Vagina (tissue), 2 donors: ENCODE measurements at regions not wholly inside any gene's neighbourhood (a gene's known extent, or its start where the extent isn't known, plus 50 kb on each side); places are given as distances from the start of the nearest gene placed in this dataset.

Source experiments
- CTCF ChIP-seq, 3 experiments: fragments of 450-650 bp in 2 of 3; fragments of 200-600 bp in 1 of 3; sonication (generic) in 1 of 3; IDR thresholded peaks; one replicate each; pipeline ENCODE4 v1.5.1; 2017 to 2019; ENCODE audit warnings: antibody characterized with exemption in 3 of 3, mild to moderate bottlenecking in 2 of 3, moderate library complexity in 2 of 3
- POLR2A ChIP-seq, 2 donors: fragments of 450-650 bp; IDR thresholded peaks; one replicate each; pipeline ENCODE4 v1.6.1; 2017; ENCODE audit warnings: antibody characterized with exemption in 2 of 2, mild to moderate bottlenecking in 2 of 2, moderate library complexity in 2 of 2
- POLR2AphosphoS5 ChIP-seq, 2 donors: sonication (generic); formaldehyde crosslinking; IDR thresholded peaks; one replicate each; pipeline ENCODE4 v1.9.0; 2017; ENCODE audit warnings: antibody characterized with exemption in 2 of 2, mild to moderate bottlenecking in 2 of 2, low read depth in 1 of 2; ENCODE audit not compliant: insufficient read depth in 1 of 2

DNA sequence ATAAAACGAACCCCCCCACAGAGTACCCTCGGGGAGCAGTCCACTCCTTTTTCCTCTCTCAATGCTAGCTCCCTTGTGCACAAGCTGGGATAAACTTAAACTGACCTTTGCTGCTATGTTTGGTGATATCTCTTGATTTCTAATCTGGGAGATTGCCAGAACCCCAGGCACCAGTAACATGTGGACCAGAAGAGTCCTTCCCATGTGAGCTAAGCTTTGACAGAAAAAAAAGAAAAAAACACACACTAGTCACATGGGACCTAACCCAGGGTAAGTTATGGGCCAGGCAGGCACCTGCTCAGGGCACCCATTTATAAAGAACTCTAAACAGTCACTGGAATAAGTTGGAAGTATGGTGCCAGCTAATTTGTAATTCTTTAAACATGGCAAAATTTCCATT, 242.6 kb downstream of the EN1 start:
- TF ChIP-seq CTCF (IDR thresholded peaks at IDR 0.05) (no peak), POLR2AphosphoS5 (IDR thresholded peaks at IDR 0.05; ENCODE audit: insufficient read depth in 1 of 2, low read depth in 1 of 2) (no peak), POLR2A (IDR thresholded peaks at IDR 0.05) (no peak)
